ENCODE measurements at regions not wholly inside any gene's neighbourhood (a gene's known extent, or its start where the extent isn't known, plus 50 kb on each side); places are given as distances from the start of the nearest gene placed in this dataset.

DNA sequence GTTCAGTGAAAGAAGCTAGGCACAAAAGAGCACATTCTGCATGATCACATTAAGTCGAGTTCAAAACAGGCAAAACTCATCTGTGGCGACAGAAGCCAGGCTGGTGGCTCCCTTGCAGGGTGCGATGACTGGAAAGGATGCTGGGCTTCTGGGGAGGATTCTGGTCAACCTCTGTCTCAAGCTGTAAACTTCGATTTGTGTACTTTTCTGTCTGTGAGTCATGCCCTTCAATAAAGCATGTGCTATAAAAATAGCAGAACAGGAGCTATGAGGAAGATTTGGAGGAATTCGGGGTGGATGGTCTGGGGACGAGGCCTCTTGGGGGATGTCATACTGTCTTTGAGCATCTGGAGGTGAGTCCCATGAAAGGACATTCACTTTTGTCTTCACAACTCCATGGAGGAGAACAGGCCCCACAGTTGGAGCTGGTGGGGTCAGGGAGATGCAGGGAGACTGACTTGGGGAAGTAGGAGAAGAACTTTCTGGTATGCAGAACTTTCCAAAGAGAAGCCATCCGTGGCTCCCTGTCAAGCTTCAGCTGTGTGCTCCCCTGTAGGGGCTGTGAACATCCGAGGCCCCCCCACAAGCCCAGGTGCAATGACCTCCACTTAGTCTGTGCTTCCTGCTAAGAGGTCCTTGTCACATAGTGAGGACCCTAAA is 77.8 kb upstream of the LINC01488 start:
- Histone ChIP-seq H3K4me3 (ENCODE audit: low read depth, low read length) (no peak overlapping the region), H3K27me3 (ENCODE audit: insufficient read depth, low read length) (no peaks in the 10 kb centered on the region), H2AFZ (ENCODE audit: low read length, unreplicated experiment) (no peak overlapping the region), H3K4me1 (ENCODE audit: control insufficient read depth, insufficient read depth, low read length, unreplicated experiment) (peaks cover 4% of the 10 kb centered on the region), H3K27ac (ENCODE audit: low read depth, low read length) (no peak overlapping the region), H3K36me3 (ENCODE audit: insufficient read depth, low read length) (no peaks in the 10 kb centered on the region), H3K79me2 (ENCODE audit: control insufficient read depth, insufficient read depth, low read length, unreplicated experiment) (no peaks in the 10 kb centered on the region)

DNA sequence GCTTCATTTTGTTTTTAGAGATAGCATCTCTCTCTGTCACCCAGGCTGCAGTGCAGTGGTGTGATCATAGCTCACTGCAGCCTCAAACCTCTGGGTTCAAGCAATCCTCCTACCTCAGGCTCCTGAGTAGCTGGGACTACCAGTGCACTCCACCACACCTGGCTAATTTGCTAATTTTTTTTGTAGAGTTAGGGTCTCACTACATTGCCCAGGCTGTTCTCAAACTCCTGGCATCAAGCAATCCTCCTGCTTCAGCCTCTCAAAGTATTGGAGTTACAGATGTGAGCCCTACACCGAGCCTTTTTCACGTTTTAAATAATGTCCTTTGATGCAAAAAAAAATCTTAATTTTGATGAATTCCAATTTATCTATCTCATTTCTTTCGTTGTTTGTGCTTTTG is 75.4 kb upstream of the LINC01488 start:
- H3K4me3 ChIP-seq (ENCODE audit: low read depth, low read length) = no peak overlapping the region
- H3K27me3 ChIP-seq (ENCODE audit: insufficient read depth, low read length) = no peaks in the 10 kb centered on the region
- H3K27ac ChIP-seq (ENCODE audit: low read depth, low read length) = no peak overlapping the region
- H2AFZ ChIP-seq (ENCODE audit: low read length, unreplicated experiment) = no peak overlapping the region
- H3K36me3 ChIP-seq (ENCODE audit: insufficient read depth, low read length) = no peaks in the 10 kb centered on the region
- no peaks in the 10 kb centered on the region for H3K79me2 ChIP-seq (ENCODE audit: control insufficient read depth, insufficient read depth, low read length, unreplicated experiment)
- peaks cover 4% of the 10 kb centered on the region for H3K4me1 ChIP-seq (ENCODE audit: control insufficient read depth, insufficient read depth, low read length, unreplicated experiment)

DNA sequence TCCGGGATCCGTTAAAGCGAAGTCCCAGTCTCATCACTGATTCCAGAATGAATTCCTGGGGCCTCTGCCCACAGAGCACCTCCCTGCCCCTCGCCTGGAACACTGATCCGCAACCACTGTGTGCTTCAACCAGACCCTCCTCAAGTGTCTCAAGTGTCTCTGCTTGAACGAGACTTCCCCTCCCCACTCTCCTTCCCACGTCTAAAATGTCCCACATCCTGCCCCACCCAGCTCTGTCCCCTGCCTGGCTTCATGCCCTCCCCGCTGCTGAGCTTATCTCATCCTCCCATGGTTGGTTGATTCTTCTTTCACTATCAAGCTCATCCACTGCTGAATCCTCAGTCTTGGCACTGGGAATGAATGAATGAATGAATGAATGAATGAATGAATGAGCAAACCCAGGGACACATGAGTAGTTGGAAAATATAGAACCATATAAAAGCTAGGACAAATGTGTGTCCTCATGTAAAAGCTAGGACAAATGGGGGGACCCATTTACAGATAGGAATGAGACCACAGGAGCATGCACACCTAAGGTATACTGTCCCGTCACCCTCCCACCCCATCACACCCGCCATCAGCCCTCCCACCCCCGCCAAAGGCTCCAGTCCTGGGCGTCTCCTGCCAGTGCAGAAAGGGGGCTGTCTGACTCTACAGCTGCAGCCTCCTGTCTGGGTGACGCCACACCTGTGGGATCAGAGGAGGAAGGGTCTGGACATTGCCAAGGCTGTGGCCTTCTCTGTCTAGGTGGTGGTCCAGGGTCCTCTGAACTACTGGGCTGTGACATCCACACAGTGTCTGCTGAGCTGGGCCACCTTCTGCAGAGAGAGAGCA is 71.4 kb upstream of the LINC01488 start:
- Histone ChIP-seq H3K27me3 (ENCODE audit: insufficient read depth, low read length) (no peaks in the 10 kb centered on the region), H3K27ac (ENCODE audit: low read depth, low read length) (no peak overlapping the region), H2AFZ (ENCODE audit: low read length, unreplicated experiment) (no peak overlapping the region)

DNA sequence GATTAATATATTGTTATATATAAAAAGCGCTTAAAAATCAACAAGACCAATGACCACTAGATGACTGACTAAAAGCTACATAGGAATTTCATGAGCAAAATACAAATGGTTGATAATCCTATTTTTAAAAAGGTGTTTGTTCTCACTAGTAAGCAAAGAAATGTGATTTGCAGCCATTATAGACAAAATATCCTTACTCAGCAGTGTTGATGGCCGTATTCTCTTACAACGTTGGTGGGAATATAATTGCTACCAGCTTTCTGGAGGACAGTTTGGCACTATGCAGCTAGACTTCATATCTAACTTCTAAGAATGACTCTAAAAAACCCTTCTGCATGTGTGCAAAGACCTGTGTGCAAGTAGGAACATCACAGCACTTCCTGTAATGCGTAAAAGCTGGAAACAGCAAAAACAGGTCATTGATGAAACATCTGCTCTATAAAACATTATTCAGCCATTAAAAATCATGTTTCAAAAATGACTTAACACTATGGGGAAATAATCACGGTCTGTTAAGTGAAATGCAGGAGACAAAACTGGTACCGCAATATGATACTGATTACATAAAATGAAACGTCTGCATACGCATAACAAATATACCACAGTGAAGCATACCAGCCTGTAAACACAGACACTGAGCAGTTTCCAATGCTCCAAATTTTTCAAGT is 70.1 kb upstream of the LINC01488 start:
- H3K27me3 ChIP-seq (ENCODE audit: insufficient read depth, low read length) = no peaks in the 10 kb centered on the region
- no peak overlapping the region for H2AFZ ChIP-seq (ENCODE audit: low read length, unreplicated experiment)
- H3K79me2 ChIP-seq (ENCODE audit: control insufficient read depth, insufficient read depth, low read length, unreplicated experiment) = no peaks in the 10 kb centered on the region
- no peaks in the 10 kb centered on the region for H3K36me3 ChIP-seq (ENCODE audit: insufficient read depth, low read length)
- H3K27ac ChIP-seq (ENCODE audit: low read depth, low read length) = no peak overlapping the region
- H3K4me3 ChIP-seq (ENCODE audit: low read depth, low read length) = no peak overlapping the region
- no peaks in the 10 kb centered on the region for H3K4me1 ChIP-seq (ENCODE audit: control insufficient read depth, insufficient read depth, low read length, unreplicated experiment)

More for the DNA sequence above, 71.4 kb upstream of the LINC01488 start:
- H3K4me3 ChIP-seq (ENCODE audit: low read depth, low read length) = no peak overlapping the region
- no peaks in the 10 kb centered on the region for H3K36me3 ChIP-seq (ENCODE audit: insufficient read depth, low read length)
- no peaks in the 10 kb centered on the region for H3K79me2 ChIP-seq (ENCODE audit: control insufficient read depth, insufficient read depth, low read length, unreplicated experiment)
- H3K4me1 ChIP-seq (ENCODE audit: control insufficient read depth, insufficient read depth, low read length, unreplicated experiment) = no peaks in the 10 kb centered on the region

DNA sequence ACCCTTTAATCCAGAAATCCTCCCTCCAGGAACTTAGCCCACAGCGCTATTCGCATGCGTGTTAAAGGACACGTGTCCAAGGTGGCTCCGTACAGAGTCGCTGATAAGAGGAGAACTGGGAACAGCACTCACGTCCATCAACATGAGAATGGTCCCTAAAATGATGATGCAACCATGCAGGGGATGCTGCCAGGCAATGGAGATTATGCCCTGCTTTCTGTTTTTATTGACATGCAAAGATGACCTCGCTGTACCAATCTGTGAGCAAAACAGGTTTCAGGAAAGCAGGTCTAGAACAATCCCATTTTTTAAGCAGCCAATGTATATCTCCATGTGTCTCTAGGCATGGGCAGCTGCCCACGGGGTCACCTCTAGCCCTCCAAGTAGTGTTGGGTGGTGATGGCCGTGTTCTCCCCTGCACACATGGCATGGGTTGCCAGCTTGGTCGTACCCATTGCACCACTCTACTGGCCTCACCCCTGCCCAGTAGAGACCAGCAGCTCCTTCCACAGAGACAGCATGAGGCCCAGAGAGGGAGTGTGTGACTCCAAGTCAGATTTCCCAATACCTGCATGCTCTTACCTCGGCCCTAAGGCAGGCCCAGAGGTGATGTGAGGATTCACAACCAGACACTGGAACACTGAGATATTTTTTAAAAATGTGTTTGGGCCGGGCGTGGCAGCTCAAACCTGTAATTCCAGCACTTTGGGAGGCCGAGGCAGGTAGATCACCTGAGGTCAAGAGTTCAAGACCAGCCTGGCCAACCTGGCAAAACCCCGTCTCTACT is 68.3 kb upstream of the LINC01488 start:
- H3K4me3 ChIP-seq (ENCODE audit: low read depth, low read length) = no peak overlapping the region

DNA sequence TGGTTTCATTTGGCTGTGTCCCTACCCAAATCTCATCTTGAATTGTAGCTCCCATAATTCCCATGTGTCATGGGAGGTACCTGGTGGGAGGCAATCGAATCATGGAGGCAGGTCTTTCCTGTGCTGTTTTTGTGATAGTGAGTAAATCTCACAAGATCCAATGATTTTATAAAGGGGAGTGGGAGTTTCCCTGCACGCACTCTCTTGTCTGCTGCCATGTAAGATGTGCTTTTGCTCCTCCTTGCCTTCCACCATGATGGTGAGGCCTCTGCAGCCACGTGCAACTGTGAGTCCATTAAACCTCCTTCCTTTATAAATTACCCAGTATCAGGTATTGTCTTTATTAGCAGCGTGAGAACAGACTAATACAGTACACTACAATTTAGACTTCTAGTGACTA is 67.5 kb upstream of the LINC01488 start:
- no peak overlapping the region for H2AFZ ChIP-seq (ENCODE audit: low read length, unreplicated experiment)
- no peaks in the 10 kb centered on the region for H3K4me1 ChIP-seq (ENCODE audit: control insufficient read depth, insufficient read depth, low read length, unreplicated experiment)
- no peaks in the 10 kb centered on the region for H3K36me3 ChIP-seq (ENCODE audit: insufficient read depth, low read length)
- no peak overlapping the region for H3K4me3 ChIP-seq (ENCODE audit: low read depth, low read length)
- H3K27me3 ChIP-seq (ENCODE audit: insufficient read depth, low read length) = no peaks in the 10 kb centered on the region
- no peaks in the 10 kb centered on the region for H3K79me2 ChIP-seq (ENCODE audit: control insufficient read depth, insufficient read depth, low read length, unreplicated experiment)
- no peak overlapping the region for H3K27ac ChIP-seq (ENCODE audit: low read depth, low read length)

More for the DNA sequence above, 68.3 kb upstream of the LINC01488 start:
- Histone ChIP-seq H3K79me2 (ENCODE audit: control insufficient read depth, insufficient read depth, low read length, unreplicated experiment) (no peaks in the 10 kb centered on the region), H2AFZ (ENCODE audit: low read length, unreplicated experiment) (no peak overlapping the region), H3K27ac (ENCODE audit: low read depth, low read length) (no peak overlapping the region), H3K36me3 (ENCODE audit: insufficient read depth, low read length) (no peaks in the 10 kb centered on the region), H3K27me3 (ENCODE audit: insufficient read depth, low read length) (no peaks in the 10 kb centered on the region), H3K4me1 (ENCODE audit: control insufficient read depth, insufficient read depth, low read length, unreplicated experiment) (no peaks in the 10 kb centered on the region)

DNA sequence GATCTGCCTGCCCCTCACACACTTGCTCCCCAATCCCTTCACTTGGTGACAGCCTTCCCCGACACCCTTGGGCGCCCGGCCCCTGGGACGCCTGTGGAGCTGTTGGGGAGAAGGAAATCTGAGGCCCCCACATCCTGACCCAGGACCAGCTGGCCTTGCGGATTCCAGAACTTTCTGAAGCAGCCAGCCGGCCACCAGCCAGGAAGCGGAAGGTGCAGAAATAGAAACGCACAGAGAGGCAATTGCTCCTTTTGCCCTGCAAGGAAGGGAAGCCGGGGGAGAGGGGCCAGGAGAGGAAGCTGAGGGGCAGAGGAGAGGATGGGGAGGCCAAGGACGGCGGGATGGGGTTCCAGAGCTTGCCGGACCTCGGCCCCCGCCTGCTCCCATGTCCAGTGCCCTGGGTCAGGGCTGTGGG is 66.7 kb upstream of the LINC01488 start:
- H3K27ac ChIP-seq (ENCODE audit: low read depth, low read length) = no peak overlapping the region
- H3K79me2 ChIP-seq (ENCODE audit: control insufficient read depth, insufficient read depth, low read length, unreplicated experiment) = no peaks in the 10 kb centered on the region
- H3K4me3 ChIP-seq (ENCODE audit: low read depth, low read length) = no peak overlapping the region
- H3K36me3 ChIP-seq (ENCODE audit: insufficient read depth, low read length) = no peaks in the 10 kb centered on the region
- H2AFZ ChIP-seq (ENCODE audit: low read length, unreplicated experiment) = no peak overlapping the region
- no peaks in the 10 kb centered on the region for H3K27me3 ChIP-seq (ENCODE audit: insufficient read depth, low read length)
- H3K4me1 ChIP-seq (ENCODE audit: control insufficient read depth, insufficient read depth, low read length, unreplicated experiment) = peaks cover under 1% of the 10 kb centered on the region

DNA sequence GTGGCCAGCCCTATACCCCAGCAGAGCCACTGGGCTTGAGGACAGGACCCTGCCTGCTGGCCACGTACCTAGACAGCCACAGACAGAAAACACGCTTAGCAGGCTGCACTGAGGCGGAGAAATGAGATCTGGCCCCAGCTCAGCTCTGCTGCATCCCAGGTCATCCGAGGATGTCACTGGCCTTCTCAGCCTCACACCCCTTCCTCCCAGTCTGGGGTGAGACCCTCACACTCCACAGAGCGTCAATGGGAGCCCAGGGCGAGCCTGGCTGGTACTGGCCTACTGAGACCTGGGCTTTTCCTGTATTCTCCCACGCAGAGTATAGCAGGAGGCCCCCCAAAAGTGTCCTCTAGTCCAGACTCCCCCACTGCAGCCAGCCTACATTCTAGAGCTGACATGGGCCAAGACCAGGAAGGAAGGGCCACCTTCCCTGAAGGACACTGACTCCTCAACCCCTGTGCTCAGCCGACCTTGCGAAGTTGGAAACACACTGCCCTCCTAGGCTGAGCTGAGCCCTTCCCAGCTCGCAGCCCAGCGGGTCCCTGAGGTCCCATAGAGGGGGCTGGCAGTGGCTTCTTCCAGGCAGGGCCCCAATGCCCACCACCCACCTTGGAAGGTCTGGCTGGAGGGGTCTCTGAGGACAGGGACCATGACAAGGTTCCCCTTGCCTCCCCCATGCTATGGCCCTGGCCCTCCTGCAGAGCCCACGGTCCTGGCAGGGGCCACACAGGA is 65.9 kb upstream of the LINC01488 start:
- Histone ChIP-seq H3K27ac (ENCODE audit: low read depth, low read length) (no peak overlapping the region), H3K27me3 (ENCODE audit: insufficient read depth, low read length) (no peaks in the 10 kb centered on the region), H3K4me1 (ENCODE audit: control insufficient read depth, insufficient read depth, low read length, unreplicated experiment) (peaks cover 8% of the 10 kb centered on the region), H3K4me3 (ENCODE audit: low read depth, low read length) (no peak overlapping the region), H3K79me2 (ENCODE audit: control insufficient read depth, insufficient read depth, low read length, unreplicated experiment) (no peaks in the 10 kb centered on the region), H3K36me3 (ENCODE audit: insufficient read depth, low read length) (no peaks in the 10 kb centered on the region), H2AFZ (ENCODE audit: low read length, unreplicated experiment) (no peak overlapping the region)

DNA sequence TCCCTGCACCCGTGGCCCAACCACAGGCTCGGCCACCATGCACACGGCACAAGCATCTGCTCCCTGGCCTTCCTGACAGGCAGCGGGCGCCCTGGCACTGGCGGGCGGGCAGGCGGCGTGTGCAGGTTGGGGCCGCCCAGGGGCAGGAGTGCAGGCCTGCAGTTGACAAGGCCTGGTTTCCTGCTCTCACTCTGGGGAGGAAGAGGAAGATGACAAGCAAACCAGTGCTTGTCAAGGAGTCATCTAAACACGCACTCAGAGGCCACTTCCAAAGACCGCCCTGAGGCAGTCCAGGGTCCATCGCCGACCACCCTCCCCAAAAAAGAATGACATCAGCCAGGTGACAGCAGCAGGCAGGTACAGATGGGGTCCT is 65.3 kb upstream of the LINC01488 start:
- Histone ChIP-seq H3K27ac (ENCODE audit: low read depth, low read length) (no peak overlapping the region), H3K79me2 (ENCODE audit: control insufficient read depth, insufficient read depth, low read length, unreplicated experiment) (no peaks in the 10 kb centered on the region), H3K27me3 (ENCODE audit: insufficient read depth, low read length) (no peaks in the 10 kb centered on the region), H3K36me3 (ENCODE audit: insufficient read depth, low read length) (no peaks in the 10 kb centered on the region), H3K4me1 (ENCODE audit: control insufficient read depth, insufficient read depth, low read length, unreplicated experiment) (peaks cover 13% of the 10 kb centered on the region), H3K4me3 (ENCODE audit: low read depth, low read length) (no peak overlapping the region), H2AFZ (ENCODE audit: low read length, unreplicated experiment) (no peak overlapping the region)

Data from ACC112 (cell line).